BJ (cell line): ENCODE measurements at regions not wholly inside any gene's neighbourhood (a gene's known extent, or its start where the extent isn't known, plus 50 kb on each side); places are given as distances from the start of the nearest gene placed in this dataset.

Experiments used
- CTCF ChIA-PET: fragments of 350-600 bp; formaldehyde crosslinking; extraction: SDS; loops from one replicate; lab custom pipeline; 2021; ENCODE audit warnings: antibody characterized with exemption, inconsistent platforms; lab: Yijun Ruan, JAX
- POLR2A ChIA-PET: fragments of 300-600 bp; sonication (Branson Sonifier 250); formaldehyde crosslinking; extraction: SDS; loops from one replicate; lab custom pipeline; 2021; ENCODE audit warnings: antibody characterized with exemption; lab: Charles Lee
- DNase-seq: peaks from one replicate; pipeline ENCODE4 v3.0.0-alpha.2; 2011; ENCODE audit warnings: low read depth
- H3K27me3 ChIP-seq: 2 replicates; pipeline ENCODE4 v1.6.0; 2011; ENCODE audit warnings: low read length; ENCODE audit not compliant: control insufficient read depth, insufficient read depth
- H3K36me3 ChIP-seq: 2 replicates; pipeline ENCODE4 v1.5.1; 2011; ENCODE audit warnings: low read length; ENCODE audit not compliant: control insufficient read depth, insufficient read depth
- H3K4me3 ChIP-seq: 2 replicates; pipeline ENCODE4 v1.5.1; 2011; ENCODE audit warnings: low read depth, mild to moderate bottlenecking, control low read depth, low read length
- CTCF ChIP-seq: IDR thresholded peaks from 2 replicates; pipeline ENCODE4 v1.5.1; 2011; ENCODE audit warnings: low read depth, mild to moderate bottlenecking, control low read depth, inconsistent platforms, low read length, moderate library complexity; ENCODE audit not compliant: insufficient read depth

- no peak for DNase-seq
- no peaks in the 10 kb centered on the region for H3K27me3 ChIP-seq
- no peaks in the 10 kb centered on the region for H3K36me3 ChIP-seq
- no peak for TF ChIP-seq CTCF
- POLR2A ChIA-PET: no interaction called here
- CTCF ChIA-PET: no interaction called here
- no peak overlapping the region for H3K4me3 ChIP-seq
Observed at GRCh38 chr20:54950304-54950703, 474.9 kb downstream of the DOK5 start.

GRCh38 chr20:54941666-54942065 is 466.3 kb downstream of the DOK5 start:
- ChIA-PET CTCF (no interaction called here), POLR2A (no interaction called here)
- TF ChIP-seq CTCF: no peak
- no peak overlapping the region for H3K4me3 ChIP-seq
- no peak for DNase-seq
- H3K27me3 ChIP-seq: no peaks in the 10 kb centered on the region
- H3K36me3 ChIP-seq: no peaks in the 10 kb centered on the region

- POLR2A ChIA-PET: no interaction called here
- CTCF ChIA-PET: no interaction called here
- Histone ChIP-seq H3K36me3 (no peaks in the 10 kb centered on the region), H3K4me3 (no peak overlapping the region), H3K27me3 (no peaks in the 10 kb centered on the region)
- no peak for TF ChIP-seq CTCF
- DNase-seq: no peak
Observed at GRCh38 chr20:54940522-54940921, 465.1 kb downstream of the DOK5 start.

GRCh38 chr20:54938707-54939106 is 463.3 kb downstream of the DOK5 start:
- Histone ChIP-seq H3K27me3 (no peaks in the 10 kb centered on the region), H3K4me3 (no peak overlapping the region), H3K36me3 (no peaks in the 10 kb centered on the region)
- no peak for DNase-seq
- ChIA-PET CTCF (no interaction called here), POLR2A (no interaction called here)
- no peak for TF ChIP-seq CTCF

- TF ChIP-seq CTCF: no peak
- POLR2A ChIA-PET: no interaction called here
Observed at GRCh38 chr20:54933212-54933904, 458.0 kb downstream of the DOK5 start.

More at GRCh38 chr20:54933212-54933904, 458.0 kb downstream of the DOK5 start:
- CTCF ChIA-PET: no interaction called here
- no peak for DNase-seq
- Histone ChIP-seq H3K36me3 (no peaks in the 10 kb centered on the region), H3K27me3 (no peaks in the 10 kb centered on the region), H3K4me3 (no peak overlapping the region)
